GM18519 (cell line): ENCODE measurements at regions not wholly inside any gene's neighbourhood (a gene's known extent, or its start where the extent isn't known, plus 50 kb on each side); places are given as distances from the start of the nearest gene placed in this dataset.

Experiments used
- ATAC-seq: cut with Tn5 transposase; IDR thresholded peaks from one replicate; pipeline ENCODE4 v1.9.1; 2021; ENCODE audit warnings: mild to moderate bottlenecking, moderate library complexity; ENCODE audit not compliant: unreplicated experiment, low FRiP score

- no peak for ATAC-seq
These were observed 50.1 kb downstream of the CEP43 start for GRCh38 chr6:167049275-167049674.

- ATAC-seq = no peak
These were observed 51.7 kb downstream of the CEP43 start for GRCh38 chr6:167050903-167051302.

GRCh38 chr6:167053895-167054530 lies 54.8 kb downstream of the CEP43 start:
- no peak for ATAC-seq

- ATAC-seq = no peak
These were observed 55.8 kb downstream of the CEP43 start for GRCh38 chr6:167054987-167055386.

GRCh38 chr6:167056370-167056769 lies 57.2 kb downstream of the CEP43 start:
- peak; percentile 96 for ATAC-seq

GRCh38 chr6:167058261-167058660 lies 59.1 kb downstream of the CEP43 start:
- ATAC-seq = no peak
